SK-N-SH (cell line): ENCODE measurements at regions not wholly inside any gene's neighbourhood (a gene's known extent, or its start where the extent isn't known, plus 50 kb on each side); places are given as distances from the start of the nearest gene placed in this dataset.

Experiments
- CTCF ChIP-seq: fragments of 200-600 bp; sonication (generic); IDR thresholded peaks from 2 replicates; pipeline ENCODE4 v1.6.1; 2017; ENCODE audit warnings: antibody characterized with exemption, mild to moderate bottlenecking, moderate library complexity
- ELF1 ChIP-seq: IDR thresholded peaks from 2 replicates; pipeline ENCODE4 v1.4.0; 2012
- EZH2phosphoT487 ChIP-seq: fragments of 200-600 bp; sonication (generic); IDR thresholded peaks from 2 replicates; pipeline ENCODE4 v1.6.1; 2017; ENCODE audit warnings: low read depth, mixed run types, mild to moderate bottlenecking, antibody characterized with exemption, moderate library complexity, borderline replicate concordance
- ZBTB33 ChIP-seq: IDR thresholded peaks from 2 replicates; pipeline ENCODE4 v1.4.0; 2012; ENCODE audit warnings: low read depth, borderline replicate concordance

GRCh38 chr2:52974127-52974526 lies 793.5 kb upstream of the CHAC2 start:
- TF ChIP-seq CTCF (no peak), ELF1 (no peak), EZH2phosphoT487 (no peak), ZBTB33 (no peak)
